Activated CD4-positive, alpha-beta T cell treated with anti-CD3 and anti-CD28 coated beads, Interleukin-2, amount 50 U/mL, for 4 hours (primary cell): ENCODE measurements at regions not wholly inside any gene's neighbourhood (a gene's known extent, or its start where the extent isn't known, plus 50 kb on each side); places are given as distances from the start of the nearest gene placed in this dataset.

Source experiments
- DNase-seq, 2 experiments: peaks; one replicate each; pipeline ENCODE4 v3.0.0-alpha.2; 2020

DNA sequence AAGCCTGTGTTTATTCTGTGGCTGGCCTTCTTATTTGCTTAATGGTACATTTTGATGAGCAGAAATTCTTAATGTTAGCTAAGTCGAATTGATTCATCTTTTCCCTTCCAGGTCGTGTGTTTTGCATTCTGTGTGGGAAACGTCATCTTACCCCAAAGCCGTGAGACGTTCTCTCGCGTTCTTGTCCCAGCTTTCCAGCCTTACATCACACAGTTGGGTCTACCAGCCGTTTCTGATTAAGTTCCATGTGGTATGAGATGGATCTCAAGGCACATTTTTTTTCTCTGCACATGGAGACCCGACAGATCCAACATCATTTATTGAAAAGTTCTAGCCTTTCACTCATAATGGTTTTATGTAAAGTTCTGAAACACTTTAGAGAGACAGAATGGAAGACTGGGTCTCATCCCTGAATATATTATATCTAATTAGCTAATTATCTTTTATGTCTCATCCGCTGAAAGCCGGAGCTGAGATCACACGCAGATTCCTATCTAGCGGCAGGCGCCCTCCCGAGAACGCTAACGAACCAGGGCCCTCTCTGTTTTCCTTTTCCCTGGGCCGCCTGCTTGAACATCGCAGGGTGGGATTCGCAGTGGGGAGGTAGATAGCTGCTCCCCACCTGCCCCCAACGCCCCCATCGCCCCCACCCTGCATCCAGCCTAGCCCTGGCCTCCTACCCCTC, 1162.2 kb downstream of the BRD1 start:
- no peak for DNase-seq

DNA sequence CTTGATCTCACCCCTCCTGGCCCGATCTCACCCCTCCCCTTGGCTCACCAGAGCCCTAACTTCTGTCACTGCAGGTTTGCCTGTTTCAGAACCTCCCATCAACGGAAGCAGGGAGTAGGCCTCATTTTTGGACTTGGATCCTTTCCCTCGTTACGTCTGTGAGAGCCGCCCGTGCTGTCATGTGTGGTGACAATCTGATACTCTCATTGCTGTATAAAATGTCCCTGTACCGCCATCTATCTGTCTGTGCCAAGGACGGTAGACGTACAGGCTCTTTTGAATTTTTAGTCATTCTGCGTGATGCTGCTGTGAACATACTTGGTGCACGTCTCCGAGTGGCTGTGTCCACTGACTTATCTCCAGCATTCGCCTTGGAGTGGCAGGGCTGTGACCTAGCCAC, 1163.1 kb downstream of the BRD1 start:
- no peak for DNase-seq

DNA sequence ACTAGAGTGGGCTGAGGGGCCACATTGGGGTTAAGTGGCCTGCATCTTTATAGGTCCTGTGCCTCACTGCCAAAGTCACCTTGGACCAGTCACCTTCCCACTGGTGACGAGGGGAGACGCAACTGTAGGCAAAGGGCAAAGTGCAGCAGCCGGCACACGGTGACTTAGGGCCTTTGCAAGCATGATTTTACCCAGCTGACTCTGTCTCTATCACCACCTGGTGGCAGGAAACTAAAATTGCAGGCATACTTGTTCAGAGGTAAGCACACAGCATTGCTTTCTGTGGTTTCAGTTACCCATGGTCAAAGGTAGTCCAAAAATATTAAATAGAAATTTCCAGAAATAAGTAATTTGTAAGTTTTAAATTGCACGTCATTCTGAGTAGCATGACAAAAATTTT, 1164.4 kb downstream of the BRD1 start:
- DNase-seq, result no peak

DNA sequence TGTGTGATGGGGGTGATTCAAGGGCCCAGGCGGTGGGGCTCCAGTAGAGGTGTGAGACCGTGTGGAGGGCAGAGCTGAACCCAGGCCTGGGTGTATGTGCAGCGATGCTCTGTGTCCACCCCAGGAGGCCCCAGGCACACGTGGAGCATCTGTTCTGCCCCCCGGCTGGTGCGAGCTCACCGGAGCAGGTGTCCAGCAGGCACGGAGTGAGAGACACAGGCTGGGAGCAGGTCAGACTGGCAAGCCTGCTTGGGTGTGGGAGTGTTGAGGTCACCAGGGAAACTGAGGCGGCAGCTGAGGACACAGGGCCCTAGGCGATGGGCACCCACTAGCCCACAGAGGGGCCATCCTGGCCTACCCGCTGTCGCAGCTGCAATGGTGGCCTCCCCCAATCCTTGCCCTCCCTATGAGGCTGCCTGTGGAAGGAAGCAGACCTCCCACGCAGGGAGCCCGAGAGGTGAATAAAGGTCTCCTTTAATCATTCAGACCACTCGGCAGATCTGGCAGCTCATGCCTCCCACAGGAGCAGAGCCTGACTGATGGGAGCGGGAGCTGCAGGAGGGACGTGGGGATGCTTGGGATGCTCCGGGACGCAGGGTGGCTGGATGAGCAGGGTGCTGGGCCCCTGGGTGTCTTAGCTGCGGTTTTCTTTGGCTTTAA, 1165.1 kb downstream of the BRD1 start:
- no peak for DNase-seq

DNA sequence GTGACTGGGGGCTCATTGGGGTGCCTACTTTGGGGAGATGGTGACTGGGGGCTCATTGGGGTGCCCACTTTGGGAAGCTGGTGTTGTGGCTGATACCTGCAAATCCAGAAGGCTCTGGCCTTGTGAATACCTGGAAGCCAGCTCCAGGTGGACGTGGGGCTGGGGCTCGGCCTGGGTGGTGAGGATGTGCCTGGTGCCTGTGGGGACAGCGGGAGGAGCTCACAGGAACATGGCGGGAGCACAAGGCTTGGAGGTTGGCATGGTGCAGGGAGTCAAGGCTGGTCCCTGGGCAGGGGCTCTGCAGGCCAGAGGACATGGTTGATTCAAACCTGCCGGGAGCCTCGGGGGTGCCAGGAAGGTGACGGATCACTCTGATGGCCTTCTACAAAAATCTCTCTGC, 1165.7 kb downstream of the BRD1 start:
- no peak for DNase-seq

DNA sequence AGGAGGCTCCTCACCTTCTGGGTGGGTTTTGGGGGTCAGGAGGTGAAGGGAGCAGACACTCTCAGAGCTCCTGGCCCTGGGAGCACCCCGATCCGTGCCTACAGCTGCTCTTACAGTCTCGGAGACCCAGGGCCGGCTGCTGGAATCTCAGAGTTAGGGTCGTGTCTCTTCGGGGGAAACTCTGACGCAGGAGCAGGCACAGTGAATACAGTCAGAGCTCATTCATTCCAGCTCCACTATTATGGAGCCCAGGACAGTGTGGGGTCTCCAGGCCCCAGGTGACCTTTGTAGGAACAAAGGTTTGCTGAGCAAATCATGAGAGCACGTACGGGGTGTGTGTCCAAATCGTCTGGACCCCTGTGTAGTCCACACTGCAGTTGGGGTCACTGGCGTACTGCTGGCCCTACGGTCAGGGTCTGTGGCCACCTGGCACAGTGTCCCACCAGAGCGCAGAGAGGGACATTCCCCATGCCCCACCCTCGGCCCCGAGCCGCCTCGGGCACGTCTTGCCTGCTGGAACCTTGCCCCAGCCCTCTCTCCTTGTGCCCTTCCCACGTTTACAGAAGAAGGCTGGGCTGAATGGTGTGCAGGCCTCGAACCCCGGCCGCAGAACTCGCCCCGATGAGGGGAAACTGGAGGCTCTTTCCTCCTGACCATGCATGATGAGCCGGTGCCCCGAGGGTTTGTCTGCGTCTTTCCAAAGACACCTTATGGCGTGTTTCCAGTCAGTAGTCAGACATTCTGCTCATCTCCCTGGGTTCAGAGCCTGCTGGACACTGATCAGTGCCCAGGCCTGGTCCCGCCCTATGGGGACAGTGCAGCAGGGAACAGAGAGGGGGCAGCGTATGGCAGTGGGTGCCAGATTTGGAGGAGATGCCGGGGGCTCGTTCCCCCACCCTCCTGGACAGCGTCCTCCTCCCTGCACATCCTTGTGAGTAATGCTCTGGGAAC, 1166.6 kb downstream of the BRD1 start:
- no peak for DNase-seq

DNA sequence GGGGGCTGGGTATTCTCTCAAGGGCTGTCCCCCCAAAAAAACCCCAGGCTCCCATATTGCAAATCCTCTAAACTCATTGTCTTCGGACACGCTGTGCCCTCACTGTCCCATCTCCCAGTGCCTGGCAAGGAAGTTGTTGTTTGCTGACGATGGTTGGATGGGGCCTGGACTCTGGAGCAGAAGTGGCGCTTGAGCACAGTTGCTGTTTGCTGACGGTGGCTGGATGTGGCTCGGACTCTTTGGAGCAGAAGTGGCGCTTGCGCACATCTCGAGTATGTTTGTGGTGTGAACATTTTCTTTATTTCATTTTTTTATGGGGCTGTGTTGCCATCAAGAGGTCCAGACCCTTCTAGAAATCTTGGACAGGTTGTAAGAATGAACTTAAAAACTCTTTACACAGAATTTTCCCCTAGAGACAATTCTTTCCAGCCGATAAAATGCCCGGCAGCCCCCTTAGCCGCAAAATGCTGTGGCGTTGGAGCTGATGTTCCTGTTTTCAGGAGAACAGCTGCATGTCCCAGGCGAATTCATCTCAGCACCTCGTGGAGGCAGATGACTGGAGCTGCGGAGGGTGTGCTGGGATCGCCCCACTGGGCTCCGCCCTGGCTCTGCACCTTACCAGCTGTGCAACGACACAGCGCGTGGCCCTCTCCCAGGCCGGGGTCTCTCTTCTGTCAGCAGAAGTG, 1167.4 kb downstream of the BRD1 start:
- no peak for DNase-seq

DNA sequence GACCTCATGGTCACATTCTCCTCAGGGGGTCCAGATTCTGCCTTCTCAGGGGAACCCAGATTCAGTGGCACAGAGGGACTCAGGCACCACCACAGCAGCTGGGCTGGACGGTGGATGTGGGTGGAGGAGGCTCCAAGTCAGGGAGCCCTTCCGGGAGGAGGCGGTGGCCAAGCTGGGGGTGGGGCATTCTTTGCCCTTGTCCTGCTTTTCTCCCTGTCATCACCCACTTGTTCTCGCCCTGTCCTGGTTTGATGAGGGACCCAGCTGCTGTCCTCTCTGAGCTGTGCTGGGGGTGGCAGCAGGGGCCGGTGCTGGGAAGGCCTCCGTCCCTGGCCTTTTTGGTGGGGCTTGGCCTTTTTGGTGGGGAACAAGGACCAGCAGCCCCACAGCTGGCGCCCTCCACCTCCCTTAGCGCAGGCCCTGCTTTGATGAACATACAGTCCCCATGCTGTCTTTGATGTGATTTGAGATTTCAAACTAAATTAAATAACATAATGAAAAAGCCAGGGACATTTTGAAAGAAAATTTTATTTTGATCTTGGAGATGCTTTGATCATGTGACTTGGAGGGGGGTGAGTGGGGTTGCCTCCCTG, 1168.2 kb downstream of the BRD1 start:
- DNase-seq, result no peak

DNA sequence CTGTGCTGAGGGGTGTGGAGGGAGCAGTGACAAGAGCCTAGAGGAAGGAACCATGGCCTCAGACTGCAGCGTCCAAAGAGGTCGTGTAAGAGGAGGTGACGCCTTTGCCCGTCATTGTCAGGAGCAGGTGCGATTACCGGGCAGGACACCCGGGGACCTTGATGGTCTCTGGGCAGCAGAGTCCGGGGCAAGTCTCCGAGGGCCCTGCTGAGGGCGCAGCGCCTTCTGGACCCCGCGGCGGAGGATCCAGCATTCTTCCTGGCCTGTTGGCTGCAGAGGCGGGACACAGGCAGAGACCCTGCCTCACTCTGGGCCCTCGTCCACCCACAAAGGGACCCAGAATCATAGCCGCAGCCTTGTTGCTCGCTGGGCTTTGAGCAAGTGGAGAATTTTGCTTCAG, 1168.8 kb downstream of the BRD1 start:
- no peak for DNase-seq

DNA sequence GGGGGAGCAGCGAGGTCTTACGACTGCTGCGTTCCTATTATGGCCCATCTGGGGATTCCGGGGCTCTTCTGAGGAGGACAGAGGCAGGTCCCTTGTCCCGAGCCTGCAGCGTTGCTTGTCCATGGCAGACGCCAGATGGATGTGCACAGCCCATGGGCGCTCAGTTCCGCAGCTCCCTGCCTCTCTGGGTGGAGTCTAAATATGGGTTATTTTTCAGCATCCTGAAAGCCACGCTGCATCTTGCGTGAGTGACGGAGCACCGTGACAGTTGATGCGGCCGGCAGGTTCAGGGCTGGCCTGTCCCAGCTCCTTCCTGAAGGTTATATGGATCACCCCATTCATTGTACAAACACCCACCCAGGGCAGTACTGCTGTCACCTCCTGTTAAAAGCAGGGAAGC, 1169.4 kb downstream of the BRD1 start:
- DNase-seq, result no peak

DNA sequence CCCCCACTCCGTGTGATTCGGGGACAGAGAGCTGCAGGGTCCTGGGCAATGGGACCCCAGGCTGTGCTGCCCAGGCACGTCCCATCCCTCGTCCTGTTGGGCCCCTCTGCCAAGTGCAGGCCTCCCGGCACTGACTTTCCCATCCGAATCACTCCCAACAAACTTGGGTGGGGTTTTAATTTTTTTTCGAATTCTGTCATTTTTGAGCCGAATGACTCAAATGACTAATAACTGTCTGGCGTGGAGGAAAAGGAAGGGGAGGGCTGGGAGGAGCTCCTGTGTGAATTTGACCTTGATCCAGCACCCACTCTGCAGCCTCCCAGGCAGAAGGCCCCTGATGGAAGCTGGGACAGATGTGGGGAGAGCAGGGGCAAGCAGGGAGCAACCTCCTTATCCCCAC, 1173.2 kb downstream of the BRD1 start:
- no peak for DNase-seq

DNA sequence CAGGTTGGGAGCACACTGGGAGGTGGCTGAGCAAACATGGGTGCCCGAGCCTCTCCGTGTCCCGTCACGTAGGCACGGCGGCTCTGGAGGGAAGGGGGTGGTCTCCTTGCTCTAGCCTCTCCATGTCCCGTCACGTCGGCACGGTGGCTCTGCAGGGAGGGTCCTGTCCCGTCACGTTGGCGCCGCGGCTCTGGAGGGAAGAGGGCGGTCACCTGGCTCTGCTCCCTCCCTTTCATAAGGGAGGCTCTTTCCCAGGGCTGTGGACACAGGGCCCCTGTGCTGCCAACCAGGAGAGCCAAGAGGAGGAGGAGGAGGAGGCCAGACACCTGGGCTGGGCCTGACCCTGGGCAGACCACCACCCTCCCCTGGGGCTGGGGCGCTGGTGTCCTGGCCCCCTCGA, 1173.7 kb downstream of the BRD1 start:
- DNase-seq, result no peak

DNA sequence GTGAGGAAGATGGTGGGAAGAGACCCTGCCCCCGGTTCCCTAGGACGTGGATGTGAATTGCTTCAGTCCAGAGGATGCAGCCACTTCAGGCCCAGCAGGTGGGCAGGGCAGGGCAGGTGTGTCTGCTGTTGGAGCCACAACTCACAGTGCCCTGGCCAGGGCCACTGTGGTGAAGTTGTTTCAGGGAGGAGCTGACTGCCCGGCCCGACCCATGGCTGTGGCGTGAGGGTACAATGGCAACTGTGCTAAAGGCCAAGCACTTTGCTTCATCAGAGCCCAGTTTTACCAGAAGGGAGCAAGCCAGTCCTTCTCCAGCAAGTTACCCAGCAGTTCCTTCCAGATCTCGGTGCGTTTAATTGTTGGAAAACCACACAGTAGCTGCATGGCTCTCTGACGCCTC, 1174.4 kb downstream of the BRD1 start:
- no peak for DNase-seq

DNA sequence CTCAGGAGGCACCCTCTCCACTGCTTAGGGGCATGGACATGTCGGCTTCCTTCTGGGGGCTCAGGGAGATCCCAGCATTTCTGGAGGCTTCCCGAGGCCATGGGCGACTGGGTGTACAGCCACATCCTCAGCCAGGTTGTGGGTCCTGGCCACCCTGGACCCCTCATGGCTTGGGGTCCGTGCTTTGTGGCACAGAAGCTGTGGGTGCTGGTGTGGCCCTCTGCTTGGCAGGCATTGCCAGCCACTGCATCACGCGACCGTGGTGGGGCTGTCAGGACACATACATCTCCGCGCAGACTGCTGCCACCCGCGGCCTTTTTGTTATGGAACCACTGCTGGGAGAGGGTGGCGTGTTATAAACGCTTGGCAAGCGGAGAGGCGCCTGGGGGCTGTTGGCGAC, 1174.9 kb downstream of the BRD1 start:
- no peak for DNase-seq

DNA sequence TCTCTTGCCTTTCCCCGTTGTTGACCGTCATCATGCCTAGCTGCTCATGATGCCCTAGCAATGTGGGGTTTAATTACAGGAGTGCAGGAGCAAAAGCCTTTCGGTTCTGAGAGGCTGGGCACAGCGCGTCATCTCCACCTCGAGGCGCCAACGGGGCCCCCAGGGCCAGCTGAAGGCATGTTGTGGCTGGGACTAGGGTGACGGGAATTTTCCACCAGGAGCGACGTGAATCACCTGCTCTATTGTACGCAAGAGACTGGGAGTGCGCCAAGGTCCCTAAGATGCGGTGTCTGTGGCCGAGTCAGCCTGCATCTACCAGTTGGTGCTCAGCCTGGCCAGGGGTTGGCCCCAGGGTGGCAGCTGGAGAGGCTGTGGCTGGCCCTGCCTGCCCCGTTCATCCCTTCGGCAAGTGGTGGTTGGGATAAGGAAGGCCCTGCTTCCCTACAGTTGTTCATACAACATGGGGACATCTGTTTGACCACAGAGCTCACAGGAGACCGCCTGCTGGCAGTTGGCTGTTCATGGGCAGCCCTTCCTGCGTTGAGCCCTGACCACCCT, 1175.6 kb downstream of the BRD1 start:
- DNase-seq, result no peak

DNA sequence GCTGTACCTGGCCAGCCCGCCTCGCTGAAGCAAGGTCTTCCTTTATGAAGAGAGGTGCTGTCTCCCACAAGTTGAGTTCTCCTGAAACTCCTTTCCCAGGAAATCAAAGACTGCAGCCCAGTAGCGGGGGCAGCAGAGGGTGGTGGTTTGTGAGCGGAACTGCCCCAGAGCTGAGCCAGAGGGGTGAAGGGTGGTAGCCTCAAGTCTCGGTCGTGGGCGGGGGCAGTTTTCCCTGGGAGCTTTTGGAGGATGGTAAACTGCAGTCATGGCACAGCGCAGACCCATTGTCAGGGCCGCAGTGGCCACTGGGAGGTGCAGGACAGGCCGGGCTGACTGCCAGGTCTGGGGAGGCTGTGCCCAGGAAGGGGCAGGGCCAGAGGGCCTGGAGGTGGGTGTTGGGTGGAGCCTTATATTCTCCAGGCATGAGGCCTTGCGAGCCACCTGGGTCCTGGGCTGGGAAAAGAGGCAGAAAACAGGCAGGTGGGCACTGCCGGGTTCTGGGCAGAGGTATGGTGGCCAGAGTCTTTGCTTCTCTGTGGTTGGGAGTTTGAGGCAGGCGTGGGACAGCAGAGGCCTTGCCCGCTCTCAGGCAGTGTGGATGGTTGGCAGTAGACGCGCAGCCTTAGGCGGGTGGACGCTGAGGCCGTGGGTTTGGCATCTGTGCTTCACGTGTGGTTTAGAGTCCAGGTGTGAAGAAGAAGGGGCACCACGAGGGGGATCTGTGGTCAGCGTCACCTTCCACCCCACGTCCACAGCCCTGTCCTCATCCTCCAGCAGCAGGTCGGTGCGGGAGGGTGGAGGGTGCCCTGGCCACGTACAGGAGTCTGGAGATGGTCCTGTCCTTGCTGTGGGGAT, 1176.4 kb downstream of the BRD1 start:
- DNase-seq, result no peak

DNA sequence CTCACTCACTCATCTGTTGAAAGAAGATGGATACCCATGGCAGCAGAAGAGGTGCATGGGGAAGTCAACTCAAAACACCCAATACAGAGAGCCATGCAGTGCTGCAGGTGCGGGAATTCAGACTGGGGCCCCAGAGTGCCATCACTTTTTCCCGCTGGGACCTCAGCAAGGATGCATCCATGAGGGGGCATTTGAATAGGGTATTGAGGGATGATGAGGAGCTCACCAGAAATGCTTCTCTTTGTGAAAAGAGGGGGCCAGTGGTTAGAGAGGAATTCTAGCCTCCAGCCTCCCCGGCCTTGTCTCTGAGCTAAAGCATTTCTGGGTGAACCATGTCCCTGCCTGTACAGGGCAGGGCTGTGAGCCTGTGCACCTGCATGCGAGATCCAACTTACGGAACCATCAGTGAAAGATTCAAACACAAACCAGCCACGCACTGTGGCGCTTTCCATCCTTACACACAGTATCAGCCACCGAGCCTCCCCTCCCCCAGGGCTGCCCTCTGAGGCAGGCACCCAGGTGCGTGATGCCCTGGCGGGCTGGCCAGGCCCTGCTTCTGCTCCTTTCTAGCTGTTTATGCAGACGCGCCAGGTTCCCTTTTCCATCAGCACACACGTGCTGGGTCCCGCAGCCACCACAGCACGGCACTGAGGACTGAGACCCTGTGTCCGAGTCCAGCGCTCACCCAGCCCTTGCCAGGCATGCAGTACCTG, 1177.2 kb downstream of the BRD1 start:
- no peak for DNase-seq

DNA sequence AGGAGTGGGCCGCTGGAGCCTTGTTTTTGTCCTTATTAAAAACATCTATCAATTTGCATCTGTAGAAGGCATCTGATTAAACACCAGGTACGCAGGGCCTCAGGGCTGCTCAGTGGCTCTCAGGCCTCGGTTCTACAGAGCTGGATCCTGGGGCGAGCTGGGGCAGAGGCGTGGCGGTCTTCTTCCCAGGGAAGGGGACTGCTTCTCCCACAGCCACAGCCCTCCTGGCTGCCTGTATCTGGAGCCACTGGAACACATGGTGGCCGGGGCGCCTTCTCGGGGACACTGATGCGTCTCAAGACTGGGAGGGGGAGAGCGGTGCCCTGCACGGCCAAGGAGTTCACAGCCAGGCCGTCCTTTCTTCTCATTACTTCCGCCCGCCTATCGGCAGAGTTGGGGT, 1178.2 kb downstream of the BRD1 start:
- no peak for DNase-seq

DNA sequence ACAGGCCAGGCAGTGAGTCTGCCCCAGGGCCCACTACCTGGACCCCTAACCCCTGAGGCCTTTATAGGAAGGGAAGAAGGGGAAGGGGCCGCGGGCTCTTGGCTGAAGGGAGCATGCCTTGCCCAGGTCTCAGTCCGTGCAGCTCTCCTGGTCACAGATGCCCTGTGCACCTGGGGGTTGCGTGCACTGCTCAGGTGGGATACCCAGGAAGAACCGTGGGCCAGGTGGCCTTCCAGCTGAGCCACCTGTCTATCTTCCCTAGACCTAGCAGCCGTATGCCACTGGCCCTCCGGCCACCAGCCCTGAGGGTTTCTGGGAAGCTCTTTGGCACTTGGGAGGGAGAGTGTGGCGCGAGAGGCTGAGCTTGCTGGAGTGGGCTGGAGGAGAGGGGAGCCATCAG, 1178.6 kb downstream of the BRD1 start:
- DNase-seq, result no peak

DNA sequence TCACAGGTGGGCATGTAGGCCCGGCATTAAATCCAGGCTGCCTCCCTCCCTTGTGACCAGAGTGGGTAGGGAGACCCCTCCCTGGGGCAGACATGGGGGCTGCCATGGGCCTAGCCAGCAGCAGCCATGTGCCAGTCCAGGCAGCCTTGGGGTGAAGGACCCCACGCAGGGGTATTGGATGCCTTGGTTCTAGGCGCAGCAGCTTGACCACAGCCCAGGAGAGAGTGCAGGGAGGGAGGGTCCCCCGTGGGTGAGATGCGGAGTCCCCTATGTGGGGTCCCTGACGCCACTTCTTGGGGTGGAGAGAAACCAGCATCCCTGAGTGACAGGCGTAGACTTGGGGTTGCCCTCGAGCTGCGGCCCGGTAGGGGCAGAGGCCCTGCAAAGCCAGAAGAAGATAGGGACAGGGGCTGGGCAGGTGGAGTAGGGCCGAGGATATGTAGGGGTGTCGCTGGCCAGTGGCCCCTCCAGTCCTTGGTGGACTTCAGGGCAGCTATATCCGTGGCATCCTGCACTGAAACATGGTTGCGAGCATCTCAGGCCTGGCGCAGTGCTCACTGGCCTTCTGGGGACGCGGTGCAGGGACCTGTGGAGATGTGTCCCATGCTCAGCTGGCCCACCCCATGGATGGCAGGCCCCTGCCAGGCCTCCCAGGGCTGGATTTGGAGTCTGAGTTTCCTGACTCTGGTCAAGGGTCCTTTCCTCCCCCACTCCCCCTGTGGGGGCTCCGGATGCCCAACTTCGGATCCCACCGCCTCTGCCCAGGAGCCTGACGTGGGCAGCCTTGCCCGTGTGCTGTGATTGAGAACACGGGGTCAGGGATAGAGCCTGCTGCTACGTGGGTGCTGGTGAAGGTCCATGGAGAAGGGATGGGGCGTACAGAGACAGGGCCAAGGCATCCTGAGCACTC, 1179.8 kb downstream of the BRD1 start:
- no peak for DNase-seq
